ENCODE measurements at regions not wholly inside any gene's neighbourhood (a gene's known extent, or its start where the extent isn't known, plus 50 kb on each side); places are given as distances from the start of the nearest gene placed in this dataset.
"Not testable (repeated sequence)": the region's sequence is repeated elsewhere in the genome, so short reads cannot be mapped to it uniquely, and the experiment has no call there.

GRCh38 chr4:100340512-100341485 is 150.5 kb upstream of the DDIT4L start:
- Histone ChIP-seq H3K4me1 (ENCODE audit: insufficient read depth) (no peaks in the 10 kb centered on the region), H3K36me3 (ENCODE audit: insufficient read depth) (no peaks in the 10 kb centered on the region), H3K4me3 (ENCODE audit: low read depth, low read length) (no peak overlapping the region), H3K27ac (ENCODE audit: low read depth) (no peak overlapping the region)
- 57% methylated on average over 4 of the region's 4 CpGs for WGBS
- DNase-seq (ENCODE audit: extremely low spot score) = no peak

GRCh38 chr4:100339870-100340269 is 149.6 kb upstream of the DDIT4L start:
- H3K36me3 ChIP-seq (ENCODE audit: insufficient read depth) = no peaks in the 10 kb centered on the region
- 91% methylated on average over 4 of the region's 4 CpGs for WGBS
- H3K4me3 ChIP-seq (ENCODE audit: low read depth, low read length) = no peak overlapping the region
- no peak overlapping the region for H3K27ac ChIP-seq (ENCODE audit: low read depth)
- no peak for DNase-seq (ENCODE audit: extremely low spot score)
- H3K4me1 ChIP-seq (ENCODE audit: insufficient read depth) = no peaks in the 10 kb centered on the region

GRCh38 chr4:100333491-100333890 is 143.2 kb upstream of the DDIT4L start:
- H3K27ac ChIP-seq (ENCODE audit: low read depth); DNase-seq (ENCODE audit: extremely low spot score); H3K4me1 ChIP-seq (ENCODE audit: insufficient read depth); H3K4me3 ChIP-seq (ENCODE audit: low read depth, low read length); H3K36me3 ChIP-seq (ENCODE audit: insufficient read depth): not testable (repeated sequence)
- WGBS = 92% methylated on average over 2 of the region's 2 CpGs

- Histone ChIP-seq H3K4me3 (ENCODE audit: low read depth, low read length) (no peak overlapping the region), H3K36me3 (ENCODE audit: insufficient read depth) (no peaks in the 10 kb centered on the region), H3K4me1 (ENCODE audit: insufficient read depth) (no peaks in the 10 kb centered on the region), H3K27ac (ENCODE audit: low read depth) (no peak overlapping the region)
- WGBS = 33% methylated on average over 7 of the region's 7 CpGs
- no peak for DNase-seq (ENCODE audit: extremely low spot score)
These were observed 127.0 kb upstream of the DDIT4L start for GRCh38 chr4:100317032-100317864.

GRCh38 chr4:100314057-100314456 is 123.8 kb upstream of the DDIT4L start:
- DNase-seq (ENCODE audit: extremely low spot score) = no peak
- H3K4me3 ChIP-seq (ENCODE audit: low read depth, low read length) = no peak overlapping the region
- WGBS = 58% methylated on average over 2 of the region's 2 CpGs

GRCh38 chr4:100312615-100313350 is 122.5 kb upstream of the DDIT4L start:
- DNase-seq (ENCODE audit: extremely low spot score) = no peak
- peaks cover 1% of the 10 kb centered on the region for H3K36me3 ChIP-seq (ENCODE audit: insufficient read depth)

More at GRCh38 chr4:100314057-100314456, 123.8 kb upstream of the DDIT4L start:
- Histone ChIP-seq H3K4me1 (ENCODE audit: insufficient read depth) (no peaks in the 10 kb centered on the region), H3K27ac (ENCODE audit: low read depth) (no peak overlapping the region), H3K36me3 (ENCODE audit: insufficient read depth) (peaks cover 1% of the 10 kb centered on the region)

GRCh38 chr4:100311181-100311580 is 120.9 kb upstream of the DDIT4L start:
- Histone ChIP-seq H3K27ac (ENCODE audit: low read depth) (no peak overlapping the region), H3K4me3 (ENCODE audit: low read depth, low read length) (no peak overlapping the region)
- WGBS = 93% methylated on average over 3 of the region's 3 CpGs

More at GRCh38 chr4:100312615-100313350, 122.5 kb upstream of the DDIT4L start:
- 66% methylated on average over 2 of the region's 2 CpGs for WGBS
- no peaks in the 10 kb centered on the region for H3K4me1 ChIP-seq (ENCODE audit: insufficient read depth)
- no peak overlapping the region for H3K27ac ChIP-seq (ENCODE audit: low read depth)
- H3K4me3 ChIP-seq (ENCODE audit: low read depth, low read length) = no peak overlapping the region

GRCh38 chr4:100306018-100306417 is 115.8 kb upstream of the DDIT4L start:
- H3K27ac ChIP-seq (ENCODE audit: low read depth) = no peak overlapping the region
- DNase-seq (ENCODE audit: extremely low spot score) = no peak
- H3K36me3 ChIP-seq (ENCODE audit: insufficient read depth) = peaks cover 1% of the 10 kb centered on the region
- H3K4me1 ChIP-seq (ENCODE audit: insufficient read depth) = no peaks in the 10 kb centered on the region
- H3K4me3 ChIP-seq (ENCODE audit: low read depth, low read length) = no peak overlapping the region

More at GRCh38 chr4:100311181-100311580, 120.9 kb upstream of the DDIT4L start:
- Histone ChIP-seq H3K4me1 (ENCODE audit: insufficient read depth) (no peaks in the 10 kb centered on the region), H3K36me3 (ENCODE audit: insufficient read depth) (peaks cover 1% of the 10 kb centered on the region)
- no peak for DNase-seq (ENCODE audit: extremely low spot score)

- Histone ChIP-seq H3K4me3 (ENCODE audit: low read depth, low read length) (no peak overlapping the region), H3K36me3 (ENCODE audit: insufficient read depth) (no peaks in the 10 kb centered on the region), H3K27ac (ENCODE audit: low read depth) (no peak overlapping the region), H3K4me1 (ENCODE audit: insufficient read depth) (no peaks in the 10 kb centered on the region)
- no peak for DNase-seq (ENCODE audit: extremely low spot score)
- 80% methylated on average over 9 of the region's 9 CpGs for WGBS
These were observed 112.1 kb upstream of the DDIT4L start for GRCh38 chr4:100302061-100303026.

GRCh38 chr4:100299046-100299840 is 109.0 kb upstream of the DDIT4L start:
- peak overlapping the region; percentile 79 for H3K27ac ChIP-seq (ENCODE audit: low read depth)
- 30% methylated on average over 2 of the region's 2 CpGs for WGBS
- DNase-seq (ENCODE audit: extremely low spot score) = peak; percentile 18
- no peak overlapping the region for H3K4me3 ChIP-seq (ENCODE audit: low read depth, low read length)
- no peaks in the 10 kb centered on the region for H3K4me1 ChIP-seq (ENCODE audit: insufficient read depth)
- H3K36me3 ChIP-seq (ENCODE audit: insufficient read depth) = no peaks in the 10 kb centered on the region

GRCh38 chr4:100295792-100296191 is 105.5 kb upstream of the DDIT4L start:
- H3K4me3 ChIP-seq (ENCODE audit: low read depth, low read length) = no peak overlapping the region
- H3K4me1 ChIP-seq (ENCODE audit: insufficient read depth) = no peaks in the 10 kb centered on the region
- DNase-seq (ENCODE audit: extremely low spot score) = no peak
- H3K36me3 ChIP-seq (ENCODE audit: insufficient read depth) = no peaks in the 10 kb centered on the region
- 72% methylated on average over 2 of the region's 2 CpGs for WGBS
- no peak overlapping the region for H3K27ac ChIP-seq (ENCODE audit: low read depth)

GRCh38 chr4:100294356-100294755 is 104.1 kb upstream of the DDIT4L start:
- H3K36me3 ChIP-seq (ENCODE audit: insufficient read depth) = no peaks in the 10 kb centered on the region
- 82% methylated on average over 1 of the region's 1 CpG for WGBS
- no peak for DNase-seq (ENCODE audit: extremely low spot score)
- H3K27ac ChIP-seq (ENCODE audit: low read depth) = no peak overlapping the region
- no peaks in the 10 kb centered on the region for H3K4me1 ChIP-seq (ENCODE audit: insufficient read depth)
- no peak overlapping the region for H3K4me3 ChIP-seq (ENCODE audit: low read depth, low read length)

Data from urinary bladder (tissue), 3 donors.